Caco-2 (cell line): ENCODE measurements at regions not wholly inside any gene's neighbourhood (a gene's known extent, or its start where the extent isn't known, plus 50 kb on each side); places are given as distances from the start of the nearest gene placed in this dataset.

Experiments used
- BruUV-seq: library from RNA; stranded (reverse); fragments of 400-500 nt; replicated peaks from 2 replicates; lab custom pipeline; 2021; lab: Mats Ljungman, UMichigan
- CTCF ChIA-PET: fragments of 300-600 bp; sonication (Branson Sonifier 250); formaldehyde crosslinking; loops from one replicate; lab custom pipeline; 2022; ENCODE audit warnings: antibody characterized with exemption; lab: Charles Lee
- POLR2A ChIA-PET: fragments of 300-600 bp; sonication (Branson Sonifier 250); formaldehyde crosslinking; loops from one replicate; lab custom pipeline; 2022; ENCODE audit warnings: antibody characterized with exemption; lab: Charles Lee
- DNase-seq, 2 experiments: peaks; one replicate each; pipeline versions ENCODE4 v3.0.0 to v3.0.0-alpha.2; 2020 to 2022
- H3K27me3 ChIP-seq: replicated peaks from 2 replicates; pipeline ENCODE4 v1.6.0; 2011; ENCODE audit warnings: low read length; ENCODE audit not compliant: control insufficient read depth, insufficient read depth
- H3K36me3 ChIP-seq: 2 replicates; pipeline ENCODE4 v1.5.1; 2011; ENCODE audit warnings: low read length; ENCODE audit not compliant: control insufficient read depth, insufficient read depth
- H3K4me1 ChIP-seq: fragments of 250-450 bp; sonication (Bioruptor Pico); 2 replicates; pipeline ENCODE4 v1.5.1; 2020; ENCODE audit warnings: mild to moderate bottlenecking
- H3K4me3 ChIP-seq: 2 replicates; pipeline ENCODE4 v1.5.1; 2011; ENCODE audit warnings: low read depth, mild to moderate bottlenecking, control low read depth, low read length
- H3K9me3 ChIP-seq: fragments of 250-450 bp; sonication (Bioruptor Pico); 2 replicates; pipeline ENCODE4 v1.5.1; 2020; ENCODE audit warnings: mild to moderate bottlenecking, moderate library complexity
- H3K27ac Mint-ChIP-seq: one replicate; pipeline ENCODE4 v1.8.0; 2022; ENCODE audit warnings: mixed read lengths; ENCODE audit not compliant: unreplicated experiment
- H3K27me3 Mint-ChIP-seq: one replicate; pipeline ENCODE4 v1.8.0; 2022; ENCODE audit warnings: mixed read lengths; ENCODE audit not compliant: insufficient read depth, unreplicated experiment
- H3K36me3 Mint-ChIP-seq: one replicate; pipeline ENCODE4 v1.8.0; 2022; ENCODE audit warnings: mild to moderate bottlenecking, mixed read lengths; ENCODE audit not compliant: insufficient read depth, unreplicated experiment
- H3K4me1 Mint-ChIP-seq: one replicate; pipeline ENCODE4 v1.8.0; 2022; ENCODE audit warnings: low read depth, mixed read lengths; ENCODE audit not compliant: unreplicated experiment
- H3K4me3 Mint-ChIP-seq: one replicate; pipeline ENCODE4 v1.8.0; 2022; ENCODE audit warnings: mild to moderate bottlenecking, moderate library complexity, mixed read lengths; ENCODE audit not compliant: unreplicated experiment
- H3K9me3 Mint-ChIP-seq: one replicate; pipeline ENCODE4 v1.8.0; 2022; ENCODE audit warnings: mixed read lengths; ENCODE audit not compliant: unreplicated experiment
- CTCF ChIP-seq, 2 experiments: fragments of 200-600 bp in 1 of 2; IDR thresholded peaks; 1 replicate in 1 of 2; 2 replicates in 1 of 2; pipeline versions ENCODE4 v1.5.1 to v1.8.0; 2011 to 2022; ENCODE audit warnings: antibody characterized with exemption in 1 of 2, control low read depth in 1 of 2, inconsistent platforms in 1 of 2, low read depth in 1 of 2, low read length in 1 of 2, mild to moderate bottlenecking in 1 of 2, moderate library complexity in 1 of 2; ENCODE audit not compliant: insufficient read depth in 1 of 2, severe bottlenecking in 1 of 2, unreplicated experiment in 1 of 2
- intact Hi-C: fragments of 100-400 bp; cut with micrococcal nuclease; formaldehyde crosslinking; loops from one replicate; pipeline ENCODE4 v1.10.0; 2022; ENCODE audit not compliant: unreplicated experiment

- TF ChIP-seq CTCF (IDR thresholded peaks at IDR 0.05; ENCODE audit: insufficient read depth in 1 of 2, low read depth in 1 of 2, low read length in 1 of 2, severe bottlenecking in 1 of 2, unreplicated experiment in 1 of 2): no peak
- H3K4me3 Mint-ChIP-seq: no peak overlapping the region
- DNase-seq: no peak
- ChIA-PET CTCF (no interaction called here), POLR2A (no interaction called here)
- no peaks in the 10 kb centered on the region for H3K36me3 Mint-ChIP-seq
- H3K9me3 ChIP-seq: no peaks in the 10 kb centered on the region
- H3K27me3 ChIP-seq: no peaks in the 10 kb centered on the region
- intact Hi-C loops: no loop called here
- BruUV-seq: no TSS peak
- H3K4me1 ChIP-seq: no peaks in the 10 kb centered on the region
- no peak overlapping the region for H3K4me3 ChIP-seq
- H3K4me1 Mint-ChIP-seq: no peaks in the 10 kb centered on the region
- H3K36me3 ChIP-seq: no peaks in the 10 kb centered on the region
- no peaks in the 10 kb centered on the region for H3K9me3 Mint-ChIP-seq
- H3K27ac Mint-ChIP-seq: no peak overlapping the region
- no peaks in the 10 kb centered on the region for H3K27me3 Mint-ChIP-seq
These were observed 645.8 kb downstream of the CENPC start for GRCh38 chr4:66899422-66900065.

GRCh38 chr4:66893807-66894206 is 651.5 kb downstream of the CENPC start:
- Histone ChIP-seq H3K36me3 (no peaks in the 10 kb centered on the region), H3K27me3 (no peaks in the 10 kb centered on the region), H3K4me3 (no peak overlapping the region), H3K9me3 (no peaks in the 10 kb centered on the region), H3K4me1 (no peaks in the 10 kb centered on the region)
- no peak for DNase-seq
- CTCF ChIA-PET: no interaction called here
- intact Hi-C loops: no loop called here
- Mint-ChIP-seq H3K36me3 (no peaks in the 10 kb centered on the region), H3K4me1 (no peaks in the 10 kb centered on the region), H3K4me3 (no peak overlapping the region), H3K27ac (no peak overlapping the region), H3K27me3 (peaks cover 3% of the 10 kb centered on the region), H3K9me3 (no peaks in the 10 kb centered on the region)
- no TSS peak for BruUV-seq
- TF ChIP-seq CTCF (IDR thresholded peaks at IDR 0.05; ENCODE audit: insufficient read depth in 1 of 2, low read depth in 1 of 2, low read length in 1 of 2, severe bottlenecking in 1 of 2, unreplicated experiment in 1 of 2): no peak
- POLR2A ChIA-PET: no interaction called here

GRCh38 chr4:66887061-66887460 is 658.2 kb downstream of the CENPC start:
- Histone ChIP-seq H3K4me3 (no peak overlapping the region), H3K9me3 (no peaks in the 10 kb centered on the region), H3K36me3 (no peaks in the 10 kb centered on the region), H3K27me3 (no peaks in the 10 kb centered on the region), H3K4me1 (no peaks in the 10 kb centered on the region)
- H3K9me3 Mint-ChIP-seq: peaks cover 3% of the 10 kb centered on the region
- CTCF ChIA-PET: no interaction called here
- H3K36me3 Mint-ChIP-seq: no peaks in the 10 kb centered on the region
- intact Hi-C loops: no loop called here
- TF ChIP-seq CTCF (IDR thresholded peaks at IDR 0.05; ENCODE audit: insufficient read depth in 1 of 2, low read depth in 1 of 2, low read length in 1 of 2, severe bottlenecking in 1 of 2, unreplicated experiment in 1 of 2): no peak
- no peak overlapping the region for H3K27ac Mint-ChIP-seq
- H3K4me1 Mint-ChIP-seq: no peaks in the 10 kb centered on the region
- POLR2A ChIA-PET: no interaction called here
- no peak overlapping the region for H3K4me3 Mint-ChIP-seq
- H3K27me3 Mint-ChIP-seq: peaks cover 8% of the 10 kb centered on the region
- no TSS peak for BruUV-seq
- DNase-seq: no peak
